HG03175 (cell line): ENCODE measurements at regions not wholly inside any gene's neighbourhood (a gene's known extent, or its start where the extent isn't known, plus 50 kb on each side); places are given as distances from the start of the nearest gene placed in this dataset.
"Not testable (repeated sequence)": the region's sequence is repeated elsewhere in the genome, so short reads cannot be mapped to it uniquely, and the experiment has no call there.

Source experiments
- ATAC-seq: cut with Tn5 transposase; IDR thresholded peaks from one replicate; pipeline ENCODE4 v1.9.1; 2021; ENCODE audit warnings: mild to moderate bottlenecking, moderate library complexity; ENCODE audit not compliant: unreplicated experiment

DNA sequence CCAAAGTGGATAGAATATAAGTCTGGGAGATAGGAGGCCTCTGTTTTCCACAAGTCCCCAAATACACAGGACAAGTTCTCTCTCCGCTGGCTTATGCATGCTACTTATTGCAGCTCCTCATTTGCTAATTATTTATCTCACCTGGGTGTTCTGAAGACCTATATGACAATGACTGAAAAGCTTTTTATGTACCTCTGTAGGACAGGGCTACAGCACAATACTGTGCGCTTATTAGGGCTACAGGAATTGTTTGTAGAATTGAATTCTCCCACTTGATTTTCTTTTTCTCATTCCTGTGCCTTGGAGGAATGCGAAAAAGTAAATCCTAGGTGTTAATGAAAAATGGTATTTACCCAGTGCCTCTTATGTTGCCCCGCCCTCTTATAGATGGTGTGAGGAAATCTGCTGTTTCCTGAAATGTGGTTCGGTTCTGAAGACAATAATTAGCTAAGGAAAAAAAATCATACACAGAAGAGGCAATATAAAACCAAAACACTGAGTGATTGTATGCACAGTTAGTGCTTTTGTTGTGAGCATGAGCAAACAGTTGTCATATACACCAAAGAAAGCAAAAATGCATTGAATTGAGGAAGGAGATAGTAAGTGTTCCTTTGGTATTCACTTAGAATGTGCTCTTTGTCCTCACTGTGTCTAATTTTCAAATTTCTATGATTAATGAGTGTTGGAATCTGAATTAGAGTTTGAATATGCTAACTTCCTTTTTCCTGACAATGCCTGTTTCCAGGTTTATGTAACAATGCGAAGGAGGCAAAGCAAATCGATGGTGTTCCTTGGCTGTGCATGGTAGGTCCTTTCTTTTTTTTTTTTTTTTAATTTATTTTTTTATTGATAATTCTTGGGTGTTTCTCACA lies 78.7 kb upstream of the PNPT1 start:
- no peak for ATAC-seq

DNA sequence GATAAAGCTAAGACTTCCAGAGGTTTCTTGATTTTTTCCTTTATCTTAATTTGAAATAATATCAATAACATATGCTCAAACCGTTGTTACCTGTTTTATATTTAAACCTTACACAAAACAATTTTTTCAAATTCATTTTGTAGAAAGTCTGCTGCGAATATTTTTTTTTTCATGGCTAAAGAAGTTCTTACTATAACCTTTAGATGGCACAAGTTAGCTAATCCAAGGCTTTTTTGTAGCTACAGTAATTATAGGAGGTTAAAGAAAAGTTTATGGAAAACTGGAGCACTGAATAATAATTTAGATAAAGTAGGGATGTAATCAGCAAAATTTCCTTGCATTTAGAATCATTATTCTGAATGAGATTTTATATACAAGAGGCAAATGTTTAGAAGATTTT lies 78.0 kb upstream of the PNPT1 start:
- ATAC-seq = no peak

DNA sequence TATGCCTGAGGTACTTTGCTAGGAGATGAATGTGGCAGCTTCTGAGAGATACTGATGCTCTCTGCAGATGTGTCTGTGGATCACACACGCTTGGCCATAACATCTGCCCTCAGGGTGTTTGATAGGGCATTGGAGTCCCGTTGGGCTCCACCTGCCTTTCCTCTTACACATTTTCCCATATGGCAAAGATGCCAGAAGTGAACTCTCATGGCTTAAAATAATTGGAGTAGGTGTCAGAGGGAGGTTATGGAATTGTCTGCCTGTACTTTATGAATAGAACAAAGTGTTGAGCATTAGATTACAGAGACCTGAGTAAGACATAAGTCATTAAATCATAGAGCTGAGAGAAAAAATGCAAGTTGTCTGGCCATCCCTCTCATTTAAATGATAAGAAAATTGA lies 75.3 kb upstream of the PNPT1 start:
- ATAC-seq = no peak

DNA sequence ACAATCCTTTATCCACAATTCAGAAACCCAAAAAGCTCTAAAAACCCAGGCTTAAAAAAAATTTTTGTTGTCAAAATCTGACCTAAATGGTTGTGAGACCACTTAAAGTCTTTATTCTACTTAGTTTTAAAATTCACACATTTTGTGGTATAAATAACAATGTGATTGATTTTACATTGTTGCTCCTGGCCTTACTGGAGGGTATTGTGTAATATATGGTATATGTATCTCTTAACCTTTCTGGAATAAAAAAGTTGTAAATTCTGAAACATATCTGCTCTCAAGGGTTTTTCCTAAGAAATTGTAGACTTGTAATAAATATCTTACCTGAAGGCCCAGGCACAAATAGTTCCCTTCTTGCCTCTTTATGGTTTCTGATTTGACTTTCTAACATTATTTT lies 73.3 kb upstream of the PNPT1 start:
- ATAC-seq = no peak

DNA sequence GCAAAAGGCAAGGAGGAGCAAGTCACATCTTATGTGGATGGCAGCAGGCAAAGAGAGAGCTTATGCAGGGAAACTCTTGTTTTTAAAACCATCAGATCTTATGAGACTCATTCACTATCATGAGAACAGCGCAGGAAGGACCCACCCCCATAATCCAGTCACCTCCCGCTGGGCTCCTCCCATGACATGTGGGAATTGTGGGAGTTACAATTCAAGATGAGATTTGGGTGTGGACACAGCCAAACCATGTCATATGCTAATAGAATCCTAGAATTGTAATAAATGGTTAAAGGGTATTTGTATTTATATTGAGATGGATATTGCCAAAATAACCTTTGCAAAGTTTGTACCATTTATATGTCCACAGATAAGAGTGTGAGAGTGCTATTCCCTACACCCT lies 72.1 kb upstream of the PNPT1 start:
- ATAC-seq = not testable (repeated sequence)

DNA sequence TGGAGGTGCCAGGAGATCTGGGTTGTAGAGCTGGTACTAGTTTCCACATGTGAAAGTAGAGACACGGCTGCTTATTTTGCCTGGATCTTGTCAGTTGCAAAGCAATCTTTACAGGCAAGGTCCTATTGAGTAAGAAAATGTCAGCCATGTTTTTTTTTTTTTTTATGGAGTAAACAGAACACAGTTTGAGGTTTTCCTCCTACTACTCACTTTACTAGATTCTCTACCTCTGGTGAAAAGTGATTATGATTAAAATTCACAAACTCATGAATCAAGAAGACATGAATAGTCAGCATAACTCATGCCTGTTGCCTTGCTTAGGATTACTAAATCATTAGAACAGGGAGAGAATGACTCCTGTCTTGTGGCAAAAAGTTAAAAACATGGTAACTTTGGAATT lies 70.1 kb upstream of the PNPT1 start:
- ATAC-seq = no peak

GRCh38 chr2:55761526-55761925 lies 67.9 kb upstream of the PNPT1 start:
- no peak for ATAC-seq

DNA sequence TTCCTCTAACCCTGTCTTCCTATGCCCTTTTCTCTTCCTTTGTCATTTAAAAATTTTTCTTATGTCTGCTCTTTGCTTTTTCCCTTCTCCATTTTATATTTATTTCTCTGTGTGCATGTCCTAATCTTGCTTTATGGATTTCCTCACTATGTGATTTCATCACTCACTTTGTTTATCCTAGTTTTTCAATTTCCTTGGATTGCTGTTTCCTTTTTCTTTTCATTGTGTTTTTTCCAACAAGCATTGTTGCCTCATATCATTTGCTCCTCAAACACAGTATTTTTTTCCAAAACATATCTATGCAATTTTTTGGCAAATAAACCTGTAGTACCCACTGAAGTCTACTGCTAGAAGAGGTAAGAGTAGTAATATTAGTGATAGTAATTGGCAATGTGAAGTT lies 67.4 kb upstream of the PNPT1 start:
- no peak for ATAC-seq

GRCh38 chr2:55760125-55760524 lies 66.5 kb upstream of the PNPT1 start:
- no peak for ATAC-seq

GRCh38 chr2:55759271-55759921 lies 65.8 kb upstream of the PNPT1 start:
- ATAC-seq = no peak

GRCh38 chr2:55751966-55752365 lies 58.3 kb upstream of the PNPT1 start:
- no peak for ATAC-seq

GRCh38 chr2:55743583-55743982 lies 49.9 kb upstream of the PNPT1 start:
- no peak for ATAC-seq
